GM23248 (cell line): ENCODE measurements at regions not wholly inside any gene's neighbourhood (a gene's known extent, or its start where the extent isn't known, plus 50 kb on each side); places are given as distances from the start of the nearest gene placed in this dataset.

Experiments
- DNase-seq: peaks from one replicate; pipeline ENCODE4 v3.0.0-alpha.2; 2015
- H2AFZ ChIP-seq: fragments of 200-600 bp; sonication (generic); 2 replicates; pipeline ENCODE4 v1.6.1; 2016; ENCODE audit warnings: antibody characterized with exemption
- H3F3A ChIP-seq: fragments of 200-600 bp; sonication (generic); 2 replicates; pipeline ENCODE4 v1.6.1; 2016; ENCODE audit warnings: mild to moderate bottlenecking, antibody characterized with exemption, mixed run types; ENCODE audit not compliant: insufficient read depth
- H3K27ac ChIP-seq: fragments of 200-600 bp; sonication (generic); 2 replicates; pipeline ENCODE4 v1.5.1; 2016; ENCODE audit warnings: mild to moderate bottlenecking
- H3K27me3 ChIP-seq: fragments of 200-600 bp; sonication (generic); replicated peaks from 2 replicates; pipeline ENCODE4 v1.6.1; 2016; ENCODE audit warnings: mild to moderate bottlenecking; ENCODE audit not compliant: insufficient read depth
- H3K36me3 ChIP-seq: fragments of 200-600 bp; sonication (generic); 2 replicates; pipeline ENCODE4 v1.6.1; 2016; ENCODE audit warnings: low read depth, mild to moderate bottlenecking
- H3K4me1 ChIP-seq: fragments of 200-600 bp; sonication (generic); 2 replicates; pipeline ENCODE4 v1.6.1; 2016; ENCODE audit warnings: mild to moderate bottlenecking; ENCODE audit not compliant: insufficient read depth
- H3K4me2 ChIP-seq: fragments of 200-600 bp; sonication (generic); one replicate; pipeline ENCODE4 v1.6.1; 2016; ENCODE audit warnings: mild to moderate bottlenecking; ENCODE audit not compliant: unreplicated experiment
- H3K4me3 ChIP-seq: fragments of 200-600 bp; sonication (generic); 2 replicates; pipeline ENCODE4 v1.5.1; 2016; ENCODE audit warnings: mild to moderate bottlenecking
- H3K79me2 ChIP-seq: fragments of 200-600 bp; sonication (generic); 2 replicates; pipeline ENCODE4 v1.6.1; 2016; ENCODE audit warnings: mild to moderate bottlenecking; ENCODE audit not compliant: insufficient read depth
- H3K9ac ChIP-seq: fragments of 200-600 bp; sonication (generic); 2 replicates; pipeline ENCODE4 v1.6.1; 2016; ENCODE audit warnings: mild to moderate bottlenecking
- H3K9me2 ChIP-seq: fragments of 200-600 bp; sonication (generic); 2 replicates; pipeline ENCODE4 v1.6.1; 2016; ENCODE audit warnings: mixed run types, mild to moderate bottlenecking, moderate library complexity; ENCODE audit not compliant: insufficient read depth
- H3K9me3 ChIP-seq: fragments of 200-600 bp; sonication (generic); one replicate; pipeline ENCODE4 v1.6.1; 2017; ENCODE audit warnings: low read depth
- H4K20me1 ChIP-seq: fragments of 200-600 bp; sonication (generic); 2 replicates; pipeline ENCODE4 v1.6.0; 2016; ENCODE audit not compliant: insufficient read depth
- EZH2 ChIP-seq: fragments of 200-600 bp; sonication (generic); IDR thresholded peaks from 2 replicates; pipeline ENCODE4 v1.6.1; 2018; ENCODE audit warnings: antibody characterized with exemption, mild to moderate bottlenecking; ENCODE audit not compliant: insufficient read depth, poor library complexity, severe bottlenecking
- EZH2phosphoT487 ChIP-seq: fragments of 200-600 bp; sonication (generic); IDR thresholded peaks from 2 replicates; pipeline ENCODE4 v1.6.1; 2018; ENCODE audit warnings: antibody characterized with exemption, moderate library complexity, mild to moderate bottlenecking, low read depth; ENCODE audit not compliant: insufficient read depth
- WGBS, 2 experiments: methylation state at CpG; one replicate each; pipeline ENCODE4 v1.1.6; 2015 to 2017; ENCODE audit warnings: low lambda C conversion rate in 2 of 2, low coverage in 1 of 2; ENCODE audit errors: missing lambda C conversion rate in 2 of 2; 5-methylcytosine and 5-hydroxymethylcytosine counted together
- in situ Hi-C: fragments of 300-500 bp; cut with MboI; formaldehyde crosslinking; loops from 2 replicates; pipeline ENCODE4 v1.15.0; 2020

GRCh38 chr5:7080501-7080900 is 315.4 kb upstream of the ADCY2 start:
- WGBS, 2 experiments = 73 to 83% methylated on average over 7 of the region's 7 CpGs

GRCh38 chr5:7087719-7088297 is 308.1 kb upstream of the ADCY2 start:
- Histone ChIP-seq H3K4me3 (no peak overlapping the region), H3K4me2 (no peak overlapping the region), H2AFZ (no peak overlapping the region), H3K36me3 (no peaks in the 10 kb centered on the region), H3K4me1 (no peaks in the 10 kb centered on the region), H3K9ac (no peak overlapping the region), H3F3A (no peaks in the 10 kb centered on the region), H4K20me1 (no peaks in the 10 kb centered on the region), H3K27ac (no peak overlapping the region), H3K9me3 (no peaks in the 10 kb centered on the region), H3K9me2 (no peaks in the 10 kb centered on the region), H3K27me3 (no peaks in the 10 kb centered on the region), H3K79me2 (no peaks in the 10 kb centered on the region)
- WGBS, 2 experiments = 3 to 7% methylated on average over 6 of the region's 6 CpGs
- TF ChIP-seq EZH2phosphoT487 (no peak), EZH2 (no peak)
- in situ Hi-C loops = no loop called here
- DNase-seq = no peak

More at GRCh38 chr5:7080501-7080900, 315.4 kb upstream of the ADCY2 start:
- Histone ChIP-seq H2AFZ (no peak overlapping the region), H3K27me3 (no peaks in the 10 kb centered on the region), H3K9me2 (no peaks in the 10 kb centered on the region), H3K4me3 (no peak overlapping the region), H3K27ac (no peak overlapping the region), H3K79me2 (no peaks in the 10 kb centered on the region), H3K4me1 (no peaks in the 10 kb centered on the region), H3K9ac (no peak overlapping the region), H3K9me3 (no peaks in the 10 kb centered on the region), H3F3A (no peaks in the 10 kb centered on the region), H3K4me2 (no peak overlapping the region), H3K36me3 (no peaks in the 10 kb centered on the region), H4K20me1 (no peaks in the 10 kb centered on the region)
- no peak for DNase-seq
- in situ Hi-C loops = no loop called here
- TF ChIP-seq EZH2phosphoT487 (no peak), EZH2 (no peak)

DNA sequence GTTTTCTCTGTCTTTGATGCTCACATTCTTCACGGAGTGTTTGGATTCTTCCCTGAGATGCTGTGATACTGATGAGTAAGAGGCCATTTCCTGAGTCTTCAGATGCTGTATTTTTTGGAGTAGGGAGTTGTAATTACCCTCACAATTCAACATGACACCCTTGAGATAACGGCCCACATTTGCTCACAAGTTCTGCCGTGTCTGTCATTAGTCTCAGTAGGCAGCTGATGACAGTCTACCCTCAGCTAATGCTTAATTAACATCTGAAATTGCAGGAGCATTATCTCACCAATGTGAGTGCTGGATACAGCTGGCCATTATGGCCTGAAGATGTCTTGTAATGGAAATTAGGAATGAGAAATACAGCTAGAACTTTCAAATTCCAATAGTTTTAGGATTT is 307.1 kb upstream of the ADCY2 start:
- DNase-seq = no peak
- no peaks in the 10 kb centered on the region for H4K20me1 ChIP-seq
- no peak overlapping the region for H3K4me2 ChIP-seq

DNA sequence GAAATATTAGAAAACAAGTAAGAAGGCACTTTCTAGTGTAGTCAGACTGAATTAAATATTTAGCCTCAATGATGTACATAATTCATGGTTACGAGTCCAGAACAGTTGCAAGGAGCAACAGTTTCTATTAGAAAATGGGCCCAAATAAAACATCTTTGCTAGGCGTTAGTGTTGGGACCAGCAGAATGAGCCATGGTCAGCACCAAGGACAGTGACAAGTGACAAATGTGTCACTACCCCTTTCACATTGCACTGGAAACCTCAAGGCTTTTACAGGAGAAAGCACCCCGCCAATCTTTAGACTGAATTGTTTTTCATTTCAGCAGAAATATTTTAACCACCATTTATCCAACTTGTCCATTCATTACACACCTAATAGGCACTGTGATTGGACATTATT is 301.3 kb upstream of the ADCY2 start:
- Histone ChIP-seq H3K27me3 (no peaks in the 10 kb centered on the region), H3K9me3 (no peaks in the 10 kb centered on the region), H3K4me1 (no peaks in the 10 kb centered on the region), H3K4me2 (no peak overlapping the region), H3K9me2 (no peaks in the 10 kb centered on the region), H3K9ac (no peak overlapping the region), H3K4me3 (no peak overlapping the region), H3K36me3 (no peaks in the 10 kb centered on the region), H4K20me1 (no peaks in the 10 kb centered on the region), H3K79me2 (no peaks in the 10 kb centered on the region), H3K27ac (no peak overlapping the region), H2AFZ (no peak overlapping the region), H3F3A (no peaks in the 10 kb centered on the region)
- in situ Hi-C loops = no loop called here
- WGBS, 2 experiments = 1% methylated on average over 3 of the region's 3 CpGs
- TF ChIP-seq EZH2phosphoT487 (no peak), EZH2 (no peak)
- no peak for DNase-seq

More for the DNA sequence above, 307.1 kb upstream of the ADCY2 start:
- no peaks in the 10 kb centered on the region for H3K36me3 ChIP-seq
- H3F3A ChIP-seq = no peaks in the 10 kb centered on the region
- H2AFZ ChIP-seq = no peak overlapping the region
- H3K9ac ChIP-seq = no peak overlapping the region
- no peaks in the 10 kb centered on the region for H3K9me3 ChIP-seq
- no peaks in the 10 kb centered on the region for H3K4me1 ChIP-seq
- H3K79me2 ChIP-seq = no peaks in the 10 kb centered on the region
- no peak overlapping the region for H3K27ac ChIP-seq
- 7 to 9% methylated on average over 3 of the region's 3 CpGs for WGBS, 2 experiments
- H3K27me3 ChIP-seq = no peaks in the 10 kb centered on the region
- TF ChIP-seq EZH2 = no peak
- TF ChIP-seq EZH2phosphoT487 = no peak
- in situ Hi-C loops = no loop called here
- H3K9me2 ChIP-seq = no peaks in the 10 kb centered on the region
- H3K4me3 ChIP-seq = no peak overlapping the region

- Histone ChIP-seq H3K27me3 (no peaks in the 10 kb centered on the region), H3F3A (no peaks in the 10 kb centered on the region), H3K4me3 (no peak overlapping the region), H3K9me3 (no peaks in the 10 kb centered on the region), H3K4me2 (no peak overlapping the region), H2AFZ (no peak overlapping the region), H3K27ac (no peak overlapping the region), H3K79me2 (no peaks in the 10 kb centered on the region), H3K9me2 (no peaks in the 10 kb centered on the region), H3K9ac (no peak overlapping the region), H3K4me1 (no peaks in the 10 kb centered on the region), H3K36me3 (no peaks in the 10 kb centered on the region), H4K20me1 (no peaks in the 10 kb centered on the region)
- WGBS, 2 experiments = 27 to 36% methylated on average over 2 of the region's 2 CpGs
- in situ Hi-C loops = no loop called here
- TF ChIP-seq EZH2 = no peak
- no peak for TF ChIP-seq EZH2phosphoT487
- no peak for DNase-seq
Measured at GRCh38 chr5:7096294-7096693, 299.6 kb upstream of the ADCY2 start.
